Activated CD8-positive, alpha-beta T cell treated with anti-CD3 and anti-CD28 coated beads for 36 hours (primary cell): ENCODE measurements at regions not wholly inside any gene's neighbourhood (a gene's known extent, or its start where the extent isn't known, plus 50 kb on each side); places are given as distances from the start of the nearest gene placed in this dataset.
"Not testable (repeated sequence)": the region's sequence is repeated elsewhere in the genome, so short reads cannot be mapped to it uniquely, and the experiment has no call there.

Source experiments
- ATAC-seq: fragments of 200-7000 bp; cut with Tn5 transposase; one replicate; pipeline ENCODE4 v1.10.0; 2021; ENCODE audit warnings: mild to moderate bottlenecking, moderate library complexity
- CTCF ChIA-PET: fragments of 350-600 bp; sonication (Branson Sonifier 250); formaldehyde crosslinking; loops from one replicate; lab custom pipeline; 2021; ENCODE audit warnings: antibody characterized with exemption; lab: Charles Lee
- POLR2A ChIA-PET: fragments of 350-600 bp; sonication (Branson Sonifier 250); formaldehyde crosslinking; loops from one replicate; lab custom pipeline; 2021; ENCODE audit warnings: antibody characterized with exemption; lab: Charles Lee
- DNase-seq: peaks from one replicate; pipeline ENCODE4 v3.0.0-alpha.2; 2020
- H3K27ac Mint-ChIP-seq: one replicate; pipeline ENCODE4 v1.8.0; 2021; ENCODE audit warnings: mild to moderate bottlenecking, mixed read lengths
- H3K27me3 Mint-ChIP-seq: one replicate; pipeline ENCODE4 v1.8.0; 2021; ENCODE audit warnings: mixed read lengths
- H3K36me3 Mint-ChIP-seq: one replicate; pipeline ENCODE4 v1.8.0; 2021; ENCODE audit warnings: low read depth, mixed read lengths
- H3K4me1 Mint-ChIP-seq: one replicate; pipeline ENCODE4 v1.8.0; 2021; ENCODE audit warnings: low read depth, mixed read lengths
- H3K4me3 Mint-ChIP-seq: one replicate; pipeline ENCODE4 v1.8.0; 2021; ENCODE audit warnings: mild to moderate bottlenecking, moderate library complexity, mixed read lengths
- H3K9me3 Mint-ChIP-seq: one replicate; pipeline ENCODE4 v1.8.0; 2021; ENCODE audit warnings: mixed read lengths
- CTCF ChIP-seq: fragments of 200-600 bp; IDR thresholded peaks from one replicate; pipeline ENCODE4 v1.8.0; 2022; ENCODE audit warnings: antibody characterized with exemption, mild to moderate bottlenecking
- intact Hi-C: fragments of 100-400 bp; cut with micrococcal nuclease; formaldehyde crosslinking; loops from one replicate; pipeline ENCODE4 v1.10.0; 2022

- Mint-ChIP-seq H3K4me1 (peaks cover 4% of the 10 kb centered on the region), H3K36me3 (no peaks in the 10 kb centered on the region), H3K27ac (no peak overlapping the region), H3K9me3 (peaks cover 8% of the 10 kb centered on the region), H3K27me3 (peaks cover 14% of the 10 kb centered on the region), H3K4me3 (no peak overlapping the region)
- DNase-seq (no peak), ATAC-seq (no peak)
- POLR2A ChIA-PET: interaction anchor here (1.4 kb wide), 1 partner anchor 9 kb away, joined by 3 read pairs; no protein-coding TSS in a partner anchor
- no peak for TF ChIP-seq CTCF
- CTCF ChIA-PET: no interaction called here
- intact Hi-C loops: no loop called here
Observed at GRCh38 chr15:39417366-39418134, 163.3 kb upstream of the THBS1 start.

- ATAC-seq (no peak), DNase-seq (no peak)
- intact Hi-C loops: no loop called here
- Mint-ChIP-seq H3K4me1 (peaks cover 3% of the 10 kb centered on the region), H3K36me3 (no peaks in the 10 kb centered on the region), H3K27ac (no peak overlapping the region), H3K4me3 (no peak overlapping the region), H3K27me3 (peaks cover 17% of the 10 kb centered on the region), H3K9me3 (peaks cover 8% of the 10 kb centered on the region)
- TF ChIP-seq CTCF: no peak
- POLR2A ChIA-PET: no interaction called here
- CTCF ChIA-PET: interaction anchor here (1.3 kb wide), 1 partner anchor 160 kb away, joined by 4 read pairs; no protein-coding TSS in a partner anchor
Observed at GRCh38 chr15:39419651-39420050, 161.2 kb upstream of the THBS1 start.

GRCh38 chr15:39420123-39420852 lies 160.6 kb upstream of the THBS1 start:
- H3K27ac Mint-ChIP-seq, H3K4me3 Mint-ChIP-seq, H3K36me3 Mint-ChIP-seq, H3K4me1 Mint-ChIP-seq, intact Hi-C loops, POLR2A ChIA-PET, ATAC-seq, H3K9me3 Mint-ChIP-seq, DNase-seq: not testable (repeated sequence)
- peaks cover 14% of the 10 kb centered on the region for H3K27me3 Mint-ChIP-seq
- CTCF ChIA-PET: interaction anchor here (1.3 kb wide), 1 partner anchor 160 kb away, joined by 4 read pairs; no protein-coding TSS in a partner anchor

GRCh38 chr15:39420853-39421192 lies 160.1 kb upstream of the THBS1 start:
- H3K4me1 Mint-ChIP-seq, H3K9me3 Mint-ChIP-seq, DNase-seq, CTCF ChIA-PET, intact Hi-C loops, ATAC-seq, POLR2A ChIA-PET, H3K27ac Mint-ChIP-seq, H3K4me3 Mint-ChIP-seq, H3K36me3 Mint-ChIP-seq: not testable (repeated sequence)
- H3K27me3 Mint-ChIP-seq: peaks cover 17% of the 10 kb centered on the region

GRCh38 chr15:39426552-39427532 lies 154.0 kb upstream of the THBS1 start:
- DNase-seq (peak; percentile 96), ATAC-seq (peak; percentile 91)
- H3K4me3 Mint-ChIP-seq: peak overlapping the region; percentile 41
- H3K36me3 Mint-ChIP-seq: no peaks in the 10 kb centered on the region
- H3K27ac Mint-ChIP-seq: peak overlapping the region; percentile 34
- ChIA-PET CTCF (interaction anchor here (1.0 kb wide), 1 partner anchor 330 kb away, joined by 5 read pairs; no protein-coding TSS in a partner anchor), POLR2A (interaction anchor here (0.7 to 1.2 kb wide), 3 partner anchors 10 to 72 kb away, joined by 3 to 4 read pairs (median 3); no protein-coding TSS in a partner anchor)
- intact Hi-C loops: no loop called here
- H3K27me3 Mint-ChIP-seq: peaks cover 19% of the 10 kb centered on the region
- TF ChIP-seq CTCF: no peak
- H3K9me3 Mint-ChIP-seq: no peaks in the 10 kb centered on the region
- peaks cover 40% of the 10 kb centered on the region for H3K4me1 Mint-ChIP-seq
